Stomach smooth muscle (tissue), 2 donors: ENCODE measurements at regions not wholly inside any gene's neighbourhood (a gene's known extent, or its start where the extent isn't known, plus 50 kb on each side); places are given as distances from the start of the nearest gene placed in this dataset.

Experiments used
- H3K27ac ChIP-seq: one replicate; pipeline ENCODE4 v1.7.0; 2013; ENCODE audit warnings: mild to moderate bottlenecking, low read length, inconsistent platforms
- H3K27me3 ChIP-seq, 2 donors: one replicate each; pipeline ENCODE4 v1.7.0; 2013; ENCODE audit warnings: low read length in 2 of 2; ENCODE audit not compliant: insufficient read depth in 2 of 2, control insufficient read depth in 1 of 2
- H3K36me3 ChIP-seq, 2 donors: one replicate each; pipeline ENCODE4 v1.7.0; 2013; ENCODE audit warnings: low read length in 2 of 2; ENCODE audit not compliant: control insufficient read depth in 2 of 2, insufficient read depth in 2 of 2
- H3K4me1 ChIP-seq: one replicate; pipeline ENCODE4 v1.7.0; 2013; ENCODE audit warnings: low read length; ENCODE audit not compliant: control insufficient read depth, insufficient read depth
- H3K4me3 ChIP-seq, 2 donors: one replicate each; pipeline ENCODE4 v1.7.0; 2013; ENCODE audit warnings: low read length in 2 of 2
- H3K9ac ChIP-seq, 2 donors: one replicate each; pipeline ENCODE4 v1.7.0; 2013; ENCODE audit warnings: low read length in 2 of 2, mild to moderate bottlenecking in 1 of 2
- H3K9me3 ChIP-seq, 2 donors: one replicate each; pipeline ENCODE4 v1.7.0; 2013; ENCODE audit warnings: low read length in 2 of 2; ENCODE audit not compliant: control insufficient read depth in 2 of 2
- donor health status: healthy.
- donor health status: Pancreatic carcinoma.

GRCh38 chr1:10904396-10905358 lies 107.8 kb upstream of the TARDBP start:
- Histone ChIP-seq H3K36me3 (no peaks in the 10 kb centered on the region), H3K9me3 (no peaks in the 10 kb centered on the region), H3K4me3 (no peak overlapping the region), H3K27ac (no peak overlapping the region), H3K27me3 (peaks cover 0 to 8% of the 10 kb centered on the region in 2 donors), H3K9ac (no peak overlapping the region), H3K4me1 (no peaks in the 10 kb centered on the region)

GRCh38 chr1:10905841-10906655 lies 106.4 kb upstream of the TARDBP start:
- H3K9me3 ChIP-seq, result no peaks in the 10 kb centered on the region
- H3K27me3 ChIP-seq, result peaks cover 0 to 8% of the 10 kb centered on the region in 2 donors
- H3K4me3 ChIP-seq, result no peak overlapping the region
- no peak overlapping the region for H3K27ac ChIP-seq
- H3K4me1 ChIP-seq, result no peaks in the 10 kb centered on the region
- no peak overlapping the region for H3K9ac ChIP-seq
- no peaks in the 10 kb centered on the region for H3K36me3 ChIP-seq

GRCh38 chr1:10906866-10907519 lies 105.5 kb upstream of the TARDBP start:
- no peaks in the 10 kb centered on the region for H3K9me3 ChIP-seq
- H3K4me1 ChIP-seq, result no peaks in the 10 kb centered on the region
- no peak overlapping the region for H3K9ac ChIP-seq
- H3K27ac ChIP-seq, result no peak overlapping the region
- no peak overlapping the region for H3K4me3 ChIP-seq
- H3K36me3 ChIP-seq, result no peaks in the 10 kb centered on the region
- H3K27me3 ChIP-seq, result peaks cover 0 to 8% of the 10 kb centered on the region in 2 donors

GRCh38 chr1:10908266-10908665 lies 104.2 kb upstream of the TARDBP start:
- no peaks in the 10 kb centered on the region for H3K9me3 ChIP-seq
- no peak overlapping the region for H3K4me3 ChIP-seq
- peaks cover 0 to 10% of the 10 kb centered on the region in 2 donors for H3K27me3 ChIP-seq
- no peaks in the 10 kb centered on the region for H3K4me1 ChIP-seq
- H3K9ac ChIP-seq, result no peak overlapping the region
- no peak overlapping the region for H3K27ac ChIP-seq
- no peaks in the 10 kb centered on the region for H3K36me3 ChIP-seq

GRCh38 chr1:10909697-10910680 lies 102.5 kb upstream of the TARDBP start:
- Histone ChIP-seq H3K27me3 (peaks cover 0 to 10% of the 10 kb centered on the region in 2 donors), H3K9ac (no peak overlapping the region), H3K27ac (no peak overlapping the region), H3K4me1 (no peaks in the 10 kb centered on the region), H3K36me3 (no peaks in the 10 kb centered on the region), H3K9me3 (no peaks in the 10 kb centered on the region), H3K4me3 (no peak overlapping the region)

GRCh38 chr1:10910681-10911489 lies 101.6 kb upstream of the TARDBP start:
- no peaks in the 10 kb centered on the region for H3K4me1 ChIP-seq
- H3K27ac ChIP-seq, result no peak overlapping the region
- no peak overlapping the region for H3K4me3 ChIP-seq
- H3K9ac ChIP-seq, result no peak overlapping the region
- H3K36me3 ChIP-seq, result no peaks in the 10 kb centered on the region
- H3K27me3 ChIP-seq, result peaks cover 0 to 10% of the 10 kb centered on the region in 2 donors
- H3K9me3 ChIP-seq, result no peaks in the 10 kb centered on the region

- Histone ChIP-seq H3K9me3 (no peaks in the 10 kb centered on the region), H3K4me1 (no peaks in the 10 kb centered on the region), H3K9ac (no peak overlapping the region), H3K27me3 (peaks cover 0 to 10% of the 10 kb centered on the region in 2 donors), H3K4me3 (no peak overlapping the region), H3K27ac (no peak overlapping the region), H3K36me3 (no peaks in the 10 kb centered on the region)
These were observed 100.8 kb upstream of the TARDBP start for GRCh38 chr1:10911490-10912166.

GRCh38 chr1:10912441-10912840 lies 100.0 kb upstream of the TARDBP start:
- Histone ChIP-seq H3K27ac (no peak overlapping the region), H3K4me1 (no peaks in the 10 kb centered on the region), H3K9me3 (no peaks in the 10 kb centered on the region)

GRCh38 chr1:10914056-10914455 lies 98.4 kb upstream of the TARDBP start:
- no peaks in the 10 kb centered on the region for H3K9me3 ChIP-seq
- H3K4me3 ChIP-seq, result no peak overlapping the region
- no peak overlapping the region for H3K27ac ChIP-seq
- H3K36me3 ChIP-seq, result no peaks in the 10 kb centered on the region
- H3K9ac ChIP-seq, result no peak overlapping the region
- H3K27me3 ChIP-seq, result peaks cover 0 to 5% of the 10 kb centered on the region in 2 donors
- H3K4me1 ChIP-seq, result no peaks in the 10 kb centered on the region

More at GRCh38 chr1:10912441-10912840, 100.0 kb upstream of the TARDBP start:
- no peak overlapping the region for H3K9ac ChIP-seq
- no peaks in the 10 kb centered on the region for H3K36me3 ChIP-seq
- peaks cover 0 to 7% of the 10 kb centered on the region in 2 donors for H3K27me3 ChIP-seq
- no peak overlapping the region for H3K4me3 ChIP-seq
